B cell (primary cell): ENCODE measurements at regions not wholly inside any gene's neighbourhood (a gene's known extent, or its start where the extent isn't known, plus 50 kb on each side); places are given as distances from the start of the nearest gene placed in this dataset.

Source experiments
- ATAC-seq: fragments of 200-7000 bp; cut with Tn5 transposase; one replicate; pipeline ENCODE4 v1.10.0; 2021; ENCODE audit warnings: low read depth, mild to moderate bottlenecking, moderate number of reproducible peaks, moderate library complexity
- CTCF ChIA-PET: fragments of 350-600 bp; sonication (Branson Sonifier 250); formaldehyde crosslinking; loops from one replicate; lab custom pipeline; 2021; ENCODE audit warnings: antibody characterized with exemption, inconsistent platforms; lab: Charles Lee
- POLR2A ChIA-PET: fragments of 350-600 bp; sonication (Branson Sonifier 250); formaldehyde crosslinking; loops from one replicate; lab custom pipeline; 2021; ENCODE audit warnings: antibody characterized with exemption; lab: Charles Lee
- DNase-seq: peaks from one replicate; pipeline ENCODE4 v3.0.0; 2013
- H2AFZ ChIP-seq: 2 replicates; pipeline ENCODE4 v1.6.1; 2012; ENCODE audit warnings: mild to moderate bottlenecking, low read depth, low read length; ENCODE audit not compliant: insufficient read depth, poor library complexity, severe bottlenecking
- H3K27ac ChIP-seq, 2 donors: 1 replicate in 1 of 2; 2 replicates in 1 of 2; pipeline ENCODE4 v1.5.1; 2012 to 2013; ENCODE audit warnings: low read length in 2 of 2, mild to moderate bottlenecking in 2 of 2, moderate library complexity in 1 of 2
- H3K27me3 ChIP-seq, 4 experiments: fragments of 200-600 bp in 1 of 4; sonication (generic) in 1 of 4; replicated peaks in 1 of 4; 1 replicate in 2 of 4; 2 replicates in 2 of 4; pipeline versions ENCODE4 v1.6.1 to v1.7.0; 2013 to 2016; ENCODE audit warnings: low read length in 3 of 4, mild to moderate bottlenecking in 2 of 4, mixed read lengths in 1 of 4, moderate library complexity in 1 of 4; ENCODE audit not compliant: insufficient read depth in 4 of 4, control insufficient read depth in 3 of 4; ENCODE audit errors: control extremely low read depth in 1 of 4
- H3K36me3 ChIP-seq, 2 experiments: replicated peaks in 1 of 2; 1 replicate in 1 of 2; 2 replicates in 1 of 2; pipeline versions ENCODE4 v1.6.1 to v1.7.1; 2013; ENCODE audit warnings: low read length in 1 of 2; ENCODE audit not compliant: insufficient read depth in 2 of 2, control insufficient read depth in 1 of 2; ENCODE audit errors: control extremely low read depth in 1 of 2, extremely low read depth in 1 of 2
- H3K4me1 ChIP-seq, 2 donors: fragments of 200-600 bp in 1 of 2; sonication (generic) in 1 of 2; 1 replicate in 1 of 2; 2 replicates in 1 of 2; pipeline versions ENCODE4 v1.5.1 to v1.6.1; 2013 to 2017; ENCODE audit warnings: low read length in 2 of 2; ENCODE audit not compliant: control insufficient read depth in 2 of 2, insufficient read depth in 2 of 2
- H3K4me2 ChIP-seq: replicated peaks from 2 replicates; pipeline ENCODE3; 2012; ENCODE audit warnings: mild to moderate bottlenecking, low read depth, low read length; ENCODE audit not compliant: poor library complexity, severe bottlenecking
- H3K4me3 ChIP-seq, 5 experiments: fragments of 200-600 bp in 1 of 5; sonication (generic) in 1 of 5; 1 replicate in 3 of 5; 2 replicates in 2 of 5; pipeline versions ENCODE4 v1.5.1 to v1.7.0; 2011 to 2016; ENCODE audit warnings: low read length in 4 of 5, mild to moderate bottlenecking in 4 of 5, low read depth in 2 of 5, control low read depth in 1 of 5, moderate library complexity in 1 of 5; ENCODE audit not compliant: insufficient read depth in 1 of 5; ENCODE audit errors: control extremely low read depth in 1 of 5, extremely low read depth in 1 of 5
- H3K79me2 ChIP-seq: fragments of 200-600 bp; sonication (generic); one replicate; pipeline ENCODE4 v1.6.0; 2016; ENCODE audit warnings: low read length; ENCODE audit not compliant: control insufficient read depth, insufficient read depth
- H3K9ac ChIP-seq: fragments of 200-600 bp; sonication (generic); 2 replicates; pipeline ENCODE4 v1.6.1; 2017; ENCODE audit warnings: mild to moderate bottlenecking, low read length, moderate library complexity
- H3K9me3 ChIP-seq, 3 donors: one replicate each; pipeline versions ENCODE4 v1.6.1 to v1.7.1; 2013; ENCODE audit warnings: low read length in 2 of 3; ENCODE audit not compliant: control insufficient read depth in 2 of 3, insufficient read depth in 1 of 3; ENCODE audit errors: control extremely low read depth in 1 of 3
- H4K20me1 ChIP-seq: 2 replicates; pipeline ENCODE4 v1.6.0; 2012; ENCODE audit warnings: mild to moderate bottlenecking, low read length; ENCODE audit not compliant: insufficient read depth, control insufficient read depth, poor library complexity, severe bottlenecking
- H3K27ac Mint-ChIP-seq: one replicate; pipeline ENCODE4 v1.8.0; 2021; ENCODE audit warnings: mixed read lengths
- H3K27me3 Mint-ChIP-seq: one replicate; pipeline ENCODE4 v1.8.0; 2021; ENCODE audit warnings: mixed read lengths
- H3K4me1 Mint-ChIP-seq: one replicate; pipeline ENCODE4 v1.8.0; 2021; ENCODE audit warnings: mixed read lengths
- H3K4me3 Mint-ChIP-seq: one replicate; pipeline ENCODE4 v1.8.0; 2021; ENCODE audit warnings: mixed read lengths
- H3K9me3 Mint-ChIP-seq: one replicate; pipeline ENCODE4 v1.8.0; 2022; ENCODE audit warnings: mixed read lengths; ENCODE audit not compliant: insufficient read depth
- CTCF ChIP-seq: fragments of 200-600 bp; IDR thresholded peaks from one replicate; pipeline ENCODE4 v1.8.0; 2022; ENCODE audit warnings: antibody characterized with exemption, mild to moderate bottlenecking
- EZH2 ChIP-seq: IDR thresholded peaks from 2 replicates; pipeline ENCODE4 v1.6.1; 2012; ENCODE audit warnings: borderline replicate concordance, low read depth, mild to moderate bottlenecking, moderate library complexity, low read length; ENCODE audit not compliant: insufficient read depth, poor library complexity, severe bottlenecking
- WGBS: methylation state at CpG from one replicate; pipeline ENCODE4 v1.1.5; 2013; ENCODE audit warnings: missing lambda C conversion rate; ENCODE audit not compliant: insufficient coverage; 5-methylcytosine and 5-hydroxymethylcytosine counted together
- intact Hi-C: fragments of 100-400 bp; cut with micrococcal nuclease; formaldehyde crosslinking; loops from one replicate; pipeline ENCODE4 v1.10.0; 2022

- TF ChIP-seq EZH2 = no peak
- no peak for TF ChIP-seq CTCF
- no peak for ATAC-seq
- intact Hi-C loops = no loop called here
- H4K20me1 ChIP-seq = no peaks in the 10 kb centered on the region
- H3K4me1 Mint-ChIP-seq = peaks cover 5% of the 10 kb centered on the region
- peaks cover 25% of the 10 kb centered on the region for H3K27me3 Mint-ChIP-seq
- no peaks in the 10 kb centered on the region for H3K9me3 Mint-ChIP-seq
- no peak for DNase-seq
- H2AFZ ChIP-seq = no peak overlapping the region
- no peak overlapping the region for H3K27ac ChIP-seq
- no peak overlapping the region for H3K9ac ChIP-seq
- no peak overlapping the region for H3K4me3 ChIP-seq
- no peaks in the 10 kb centered on the region for H3K79me2 ChIP-seq
- CTCF ChIA-PET = no interaction called here
- H3K9me3 ChIP-seq = no peaks in the 10 kb centered on the region
- H3K4me2 ChIP-seq = no peak overlapping the region
- H3K27ac Mint-ChIP-seq = no peak overlapping the region
- H3K27me3 ChIP-seq = peaks cover 0 to 6% (median 0%) of the 10 kb centered on the region in 4 experiments
- no peak overlapping the region for H3K4me3 Mint-ChIP-seq
- no peaks in the 10 kb centered on the region for H3K4me1 ChIP-seq
- H3K36me3 ChIP-seq = no peaks in the 10 kb centered on the region
- POLR2A ChIA-PET = no interaction called here
- 92% methylated on average over 9 of the region's 11 CpGs for WGBS
Measured at GRCh38 chr12:124631681-124632256, 64.4 kb upstream of the NCOR2 start.

GRCh38 chr12:124630791-124631313, 63.4 kb upstream of the NCOR2 start:
- no peak for ATAC-seq
- Histone ChIP-seq H3K79me2 (no peaks in the 10 kb centered on the region), H4K20me1 (no peaks in the 10 kb centered on the region), H3K27ac (no peak overlapping the region), H3K36me3 (no peaks in the 10 kb centered on the region), H2AFZ (no peak overlapping the region), H3K9me3 (no peaks in the 10 kb centered on the region), H3K9ac (no peak overlapping the region), H3K4me3 (no peak overlapping the region), H3K27me3 (peaks cover 0 to 6% (median 0%) of the 10 kb centered on the region in 4 experiments), H3K4me2 (no peak overlapping the region), H3K4me1 (no peaks in the 10 kb centered on the region)
- H3K27ac Mint-ChIP-seq = no peak overlapping the region
- no peak for DNase-seq
- POLR2A ChIA-PET = no interaction called here
- no peaks in the 10 kb centered on the region for H3K9me3 Mint-ChIP-seq
- H3K4me1 Mint-ChIP-seq = no peaks in the 10 kb centered on the region
- TF ChIP-seq EZH2 = no peak
- no peak for TF ChIP-seq CTCF
- intact Hi-C loops = no loop called here
- no peak overlapping the region for H3K4me3 Mint-ChIP-seq
- CTCF ChIA-PET = no interaction called here
- peaks cover 20% of the 10 kb centered on the region for H3K27me3 Mint-ChIP-seq
- 87% methylated on average over 11 of the region's 15 CpGs for whole genome bisulfite sequencing
